ENCODE measurements at regions not wholly inside any gene's neighbourhood (a gene's known extent, or its start where the extent isn't known, plus 50 kb on each side); places are given as distances from the start of the nearest gene placed in this dataset.
A peak's percentile ranks its signal among the peaks of the same experiment; 100 is the strongest.

DNA sequence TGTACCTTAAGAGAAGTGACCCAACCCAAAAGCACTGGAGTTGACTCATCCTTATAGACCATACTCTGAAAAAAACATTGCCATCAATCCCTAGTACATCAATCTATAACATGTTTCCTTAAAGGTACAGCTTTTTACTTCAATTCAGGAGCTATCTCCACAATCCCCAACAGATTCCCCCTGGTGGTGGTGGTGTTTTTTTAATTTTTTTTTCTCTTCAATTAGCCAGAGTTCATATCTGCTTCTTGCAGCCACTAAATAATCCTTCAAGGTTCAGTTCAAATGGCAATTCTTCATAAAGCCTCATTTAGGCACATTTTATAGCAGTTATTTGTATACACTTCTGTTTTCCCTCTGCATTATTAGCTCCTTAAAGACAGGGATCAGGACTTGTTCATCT, 60.7 kb upstream of the KDR start:
- no peaks in the 10 kb centered on the region for H3K36me3 Mint-ChIP-seq (ENCODE audit: low read depth, unreplicated experiment)
- no peak overlapping the region for H3K27ac Mint-ChIP-seq (ENCODE audit: unreplicated experiment)
- no peak overlapping the region for H3K9ac ChIP-seq (ENCODE audit: low read length)
- no peaks in the 10 kb centered on the region for H3K9me3 Mint-ChIP-seq (ENCODE audit: unreplicated experiment)
- no peak overlapping the region for H3K27ac ChIP-seq (ENCODE audit: low read depth, low read length)
- TF ChIP-seq, protein P1, sequence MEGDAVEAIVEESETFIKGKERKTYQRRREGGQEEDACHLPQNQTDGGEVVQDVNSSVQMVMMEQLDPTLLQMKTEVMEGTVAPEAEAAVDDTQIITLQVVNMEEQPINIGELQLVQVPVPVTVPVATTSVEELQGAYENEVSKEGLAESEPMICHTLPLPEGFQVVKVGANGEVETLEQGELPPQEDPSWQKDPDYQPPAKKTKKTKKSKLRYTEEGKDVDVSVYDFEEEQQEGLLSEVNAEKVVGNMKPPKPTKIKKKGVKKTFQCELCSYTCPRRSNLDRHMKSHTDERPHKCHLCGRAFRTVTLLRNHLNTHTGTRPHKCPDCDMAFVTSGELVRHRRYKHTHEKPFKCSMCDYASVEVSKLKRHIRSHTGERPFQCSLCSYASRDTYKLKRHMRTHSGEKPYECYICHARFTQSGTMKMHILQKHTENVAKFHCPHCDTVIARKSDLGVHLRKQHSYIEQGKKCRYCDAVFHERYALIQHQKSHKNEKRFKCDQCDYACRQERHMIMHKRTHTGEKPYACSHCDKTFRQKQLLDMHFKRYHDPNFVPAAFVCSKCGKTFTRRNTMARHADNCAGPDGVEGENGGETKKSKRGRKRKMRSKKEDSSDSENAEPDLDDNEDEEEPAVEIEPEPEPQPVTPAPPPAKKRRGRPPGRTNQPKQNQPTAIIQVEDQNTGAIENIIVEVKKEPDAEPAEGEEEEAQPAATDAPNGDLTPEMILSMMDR (IDR thresholded peaks at IDR 0.05; ENCODE audit: insufficient read depth, low read depth, low read length), result peak; percentile 6
- no peak for TF ChIP-seq EZH2 (IDR thresholded peaks at IDR 0.05; ENCODE audit: insufficient read depth, low read length)
- no peaks in the 10 kb centered on the region for H3K79me2 ChIP-seq (ENCODE audit: insufficient read depth, low read length)
- no peaks in the 10 kb centered on the region for H3K27me3 ChIP-seq (ENCODE audit: insufficient read depth, low read length)
- no peaks in the 10 kb centered on the region for H4K20me1 ChIP-seq (ENCODE audit: insufficient read depth, low read length)
- H3K4me3 ChIP-seq (ENCODE audit: insufficient read depth, low read depth, low read length), result no peak overlapping the region
- no peak overlapping the region for H3K4me3 Mint-ChIP-seq (ENCODE audit: unreplicated experiment)
- DNase-seq (ENCODE audit: low read depth) (no peak), FAIRE-seq (no peak)
- no peaks in the 10 kb centered on the region for H3K9me3 ChIP-seq (ENCODE audit: insufficient read depth, low read depth, low read length)
- H3K4me1 ChIP-seq (ENCODE audit: insufficient read depth, low read length), result peaks cover 32% of the 10 kb centered on the region
- H3K27me3 Mint-ChIP-seq (ENCODE audit: low read depth, unreplicated experiment), result no peaks in the 10 kb centered on the region
- H2AFZ ChIP-seq (ENCODE audit: low read depth, low read length), result no peak overlapping the region
- no peak overlapping the region for H3K4me2 ChIP-seq (ENCODE audit: low read length)
- H3K4me1 Mint-ChIP-seq (ENCODE audit: low read depth, unreplicated experiment), result peaks cover 45% of the 10 kb centered on the region
- no peaks in the 10 kb centered on the region for H3K36me3 ChIP-seq (ENCODE audit: insufficient read depth, low read length)

DNA sequence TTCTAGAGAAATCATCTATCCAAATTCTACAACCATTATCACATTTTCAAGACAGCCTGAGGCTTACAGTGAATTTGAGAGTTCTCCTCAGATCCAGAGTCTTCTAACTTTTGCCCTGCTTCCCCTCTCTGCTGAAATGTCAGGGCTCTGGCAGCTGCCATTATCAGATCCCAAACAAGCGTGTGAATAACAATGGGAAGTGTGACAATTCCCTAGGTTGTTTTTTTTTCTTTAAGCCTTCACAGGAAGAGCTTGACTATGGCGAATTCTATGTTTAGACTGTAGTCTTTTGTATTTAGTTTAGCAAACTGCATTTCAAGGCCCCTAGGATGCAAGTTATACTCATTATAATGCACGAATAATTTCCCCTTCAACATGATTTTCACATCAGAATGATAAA, 61.3 kb upstream of the KDR start:
- no peak for FAIRE-seq

GRCh38 chr4:55214172-55214571, 88.8 kb upstream of the KDR start:
- Histone ChIP-seq H3K9ac (ENCODE audit: low read length) (no peak overlapping the region), H3K4me3 (ENCODE audit: insufficient read depth, low read depth, low read length) (no peak overlapping the region), H3K36me3 (ENCODE audit: insufficient read depth, low read length) (no peaks in the 10 kb centered on the region), H3K27me3 (ENCODE audit: insufficient read depth, low read length) (no peaks in the 10 kb centered on the region), H3K27ac (ENCODE audit: low read depth, low read length) (no peak overlapping the region), H3K4me1 (ENCODE audit: insufficient read depth, low read length) (peaks cover 5% of the 10 kb centered on the region), H2AFZ (ENCODE audit: low read depth, low read length) (no peak overlapping the region), H3K9me3 (ENCODE audit: insufficient read depth, low read depth, low read length) (no peaks in the 10 kb centered on the region), H3K79me2 (ENCODE audit: insufficient read depth, low read length) (no peaks in the 10 kb centered on the region), H4K20me1 (ENCODE audit: insufficient read depth, low read length) (no peaks in the 10 kb centered on the region), H3K4me2 (ENCODE audit: low read length) (no peak overlapping the region)
- Mint-ChIP-seq H3K4me3 (ENCODE audit: unreplicated experiment) (no peak overlapping the region), H3K27ac (ENCODE audit: unreplicated experiment) (no peak overlapping the region), H3K36me3 (ENCODE audit: low read depth, unreplicated experiment) (no peaks in the 10 kb centered on the region), H3K9me3 (ENCODE audit: unreplicated experiment) (peaks cover 2% of the 10 kb centered on the region), H3K4me1 (ENCODE audit: low read depth, unreplicated experiment) (peaks cover 5% of the 10 kb centered on the region), H3K27me3 (ENCODE audit: low read depth, unreplicated experiment) (no peaks in the 10 kb centered on the region)
- DNase-seq (ENCODE audit: low read depth), result no peak
- TF ChIP-seq, protein P1 (IDR thresholded peaks at IDR 0.05; ENCODE audit: insufficient read depth, low read depth, low read length), result no peak
- no peak for TF ChIP-seq EZH2 (IDR thresholded peaks at IDR 0.05; ENCODE audit: insufficient read depth, low read length)
- no peak for FAIRE-seq

More for the DNA sequence above, 61.3 kb upstream of the KDR start:
- no peak overlapping the region for H3K9ac ChIP-seq (ENCODE audit: low read length)
- Mint-ChIP-seq H3K27me3 (ENCODE audit: low read depth, unreplicated experiment) (no peaks in the 10 kb centered on the region), H3K27ac (ENCODE audit: unreplicated experiment) (no peak overlapping the region), H3K36me3 (ENCODE audit: low read depth, unreplicated experiment) (no peaks in the 10 kb centered on the region), H3K9me3 (ENCODE audit: unreplicated experiment) (peaks cover 4% of the 10 kb centered on the region), H3K4me1 (ENCODE audit: low read depth, unreplicated experiment) (peaks cover 40% of the 10 kb centered on the region), H3K4me3 (ENCODE audit: unreplicated experiment) (no peak overlapping the region)
- no peaks in the 10 kb centered on the region for H3K36me3 ChIP-seq (ENCODE audit: insufficient read depth, low read length)
- no peak overlapping the region for H3K27ac ChIP-seq (ENCODE audit: low read depth, low read length)
- H3K27me3 ChIP-seq (ENCODE audit: insufficient read depth, low read length), result no peaks in the 10 kb centered on the region
- no peak overlapping the region for H3K4me2 ChIP-seq (ENCODE audit: low read length)
- H3K79me2 ChIP-seq (ENCODE audit: insufficient read depth, low read length), result no peaks in the 10 kb centered on the region
- H2AFZ ChIP-seq (ENCODE audit: low read depth, low read length), result no peak overlapping the region
- H3K9me3 ChIP-seq (ENCODE audit: insufficient read depth, low read depth, low read length), result no peaks in the 10 kb centered on the region
- no peaks in the 10 kb centered on the region for H4K20me1 ChIP-seq (ENCODE audit: insufficient read depth, low read length)
- TF ChIP-seq, protein P1 (IDR thresholded peaks at IDR 0.05; ENCODE audit: insufficient read depth, low read depth, low read length), result no peak
- TF ChIP-seq EZH2 (IDR thresholded peaks at IDR 0.05; ENCODE audit: insufficient read depth, low read length), result no peak
- H3K4me3 ChIP-seq (ENCODE audit: insufficient read depth, low read depth, low read length), result no peak overlapping the region
- peaks cover 26% of the 10 kb centered on the region for H3K4me1 ChIP-seq (ENCODE audit: insufficient read depth, low read length)
- no peak for DNase-seq (ENCODE audit: low read depth)

All from astrocyte (in vitro differentiated cells and primary cell).